ENCODE measurements at regions not wholly inside any gene's neighbourhood (a gene's known extent, or its start where the extent isn't known, plus 50 kb on each side); places are given as distances from the start of the nearest gene placed in this dataset.

GRCh38 chr10:8586504-8586903, 532.0 kb downstream of the GATA3 start:
- TF ChIP-seq POLR2A (IDR thresholded peaks at IDR 0.05; ENCODE audit: low read length) (no peak), RFX5 (IDR thresholded peaks at IDR 0.05) (no peak), CTCF (IDR thresholded peaks at IDR 0.05) (no peak), CHD2 (IDR thresholded peaks at IDR 0.05; ENCODE audit: low read length, partially characterized antibody) (no peak), TP53 (CRISPR knock-in tag; IDR thresholded peaks at IDR 0.05) (no peak), BHLHE40 (IDR thresholded peaks at IDR 0.05; ENCODE audit: low read depth, low read length) (no peak), GATA3 (IDR thresholded peaks at IDR 0.05; ENCODE audit: borderline replicate concordance) (no peak), EHMT2 (IDR thresholded peaks at IDR 0.05; ENCODE audit: low read depth) (no peak), HDAC2 (IDR thresholded peaks at IDR 0.05) (no peak)
